KOPT-K1 (cell line): ENCODE measurements at regions not wholly inside any gene's neighbourhood (a gene's known extent, or its start where the extent isn't known, plus 50 kb on each side); places are given as distances from the start of the nearest gene placed in this dataset.
"Not testable (repeated sequence)": the region's sequence is repeated elsewhere in the genome, so short reads cannot be mapped to it uniquely, and the experiment has no call there.

Source experiments
- H3K27ac ChIP-seq: fragments of 200-600 bp; sonication (generic); 2 replicates; pipeline ENCODE4 v1.5.1; 2016; ENCODE audit warnings: antibody characterized with exemption, mild to moderate bottlenecking, low read depth, low read length; ENCODE audit not compliant: poor library complexity, severe bottlenecking
- H3K36me3 ChIP-seq: fragments of 200-600 bp; sonication (generic); 2 replicates; pipeline ENCODE4 v1.5.1; 2017; ENCODE audit warnings: antibody characterized with exemption, mild to moderate bottlenecking, low read length, moderate library complexity; ENCODE audit not compliant: insufficient read depth
- H3K9me3 ChIP-seq: fragments of 200-600 bp; sonication (generic); 2 replicates; pipeline ENCODE4 v1.5.1; 2017; ENCODE audit warnings: antibody characterized with exemption, low read length, mild to moderate bottlenecking; ENCODE audit not compliant: insufficient read depth, poor library complexity, severe bottlenecking

GRCh38 chr11:91078221-91078620 is 855.4 kb upstream of the CHORDC1 start:
- Histone ChIP-seq H3K9me3 (no peaks in the 10 kb centered on the region), H3K36me3 (no peaks in the 10 kb centered on the region), H3K27ac (no peak overlapping the region)

GRCh38 chr11:91075032-91075695 is 852.3 kb upstream of the CHORDC1 start:
- H3K9me3 ChIP-seq = no peaks in the 10 kb centered on the region
- H3K27ac ChIP-seq = no peak overlapping the region
- H3K36me3 ChIP-seq = no peaks in the 10 kb centered on the region

GRCh38 chr11:91067666-91068065 is 844.8 kb upstream of the CHORDC1 start:
- Histone ChIP-seq H3K36me3 (no peaks in the 10 kb centered on the region), H3K9me3 (no peaks in the 10 kb centered on the region), H3K27ac (no peak overlapping the region)

GRCh38 chr11:91066456-91067047 is 843.7 kb upstream of the CHORDC1 start:
- no peak overlapping the region for H3K27ac ChIP-seq
- no peaks in the 10 kb centered on the region for H3K36me3 ChIP-seq
- no peaks in the 10 kb centered on the region for H3K9me3 ChIP-seq

GRCh38 chr11:91063399-91063798 is 840.5 kb upstream of the CHORDC1 start:
- not testable (repeated sequence) for H3K36me3 ChIP-seq, H3K9me3 ChIP-seq, H3K27ac ChIP-seq

- Histone ChIP-seq H3K36me3 (no peaks in the 10 kb centered on the region), H3K27ac (no peak overlapping the region), H3K9me3 (no peaks in the 10 kb centered on the region)
These were observed 825.0 kb upstream of the CHORDC1 start for GRCh38 chr11:91047882-91048281.

GRCh38 chr11:91046261-91046660 is 823.4 kb upstream of the CHORDC1 start:
- H3K9me3 ChIP-seq = no peaks in the 10 kb centered on the region
- no peaks in the 10 kb centered on the region for H3K36me3 ChIP-seq
- no peak overlapping the region for H3K27ac ChIP-seq

- Histone ChIP-seq H3K27ac (no peak overlapping the region), H3K9me3 (no peaks in the 10 kb centered on the region), H3K36me3 (no peaks in the 10 kb centered on the region)
These were observed 818.8 kb upstream of the CHORDC1 start for GRCh38 chr11:91041626-91042025.

GRCh38 chr11:91023731-91024130 is 800.9 kb upstream of the CHORDC1 start:
- Histone ChIP-seq H3K36me3 (no peaks in the 10 kb centered on the region), H3K27ac (no peak overlapping the region), H3K9me3 (no peaks in the 10 kb centered on the region)

- Histone ChIP-seq H3K27ac (no peak overlapping the region), H3K36me3 (no peaks in the 10 kb centered on the region), H3K9me3 (no peaks in the 10 kb centered on the region)
These were observed 788.7 kb upstream of the CHORDC1 start for GRCh38 chr11:91011503-91011902.

GRCh38 chr11:91005458-91005857 is 782.6 kb upstream of the CHORDC1 start:
- H3K27ac ChIP-seq = no peak overlapping the region
- H3K36me3 ChIP-seq = no peaks in the 10 kb centered on the region
- H3K9me3 ChIP-seq = no peaks in the 10 kb centered on the region

GRCh38 chr11:90997241-90997640 is 774.4 kb upstream of the CHORDC1 start:
- Histone ChIP-seq H3K9me3 (no peaks in the 10 kb centered on the region), H3K36me3 (no peaks in the 10 kb centered on the region), H3K27ac (no peak overlapping the region)

GRCh38 chr11:90972159-90972558 is 749.3 kb upstream of the CHORDC1 start:
- H3K9me3 ChIP-seq, H3K27ac ChIP-seq, H3K36me3 ChIP-seq: not testable (repeated sequence)

- Histone ChIP-seq H3K36me3 (no peaks in the 10 kb centered on the region), H3K27ac (no peak overlapping the region), H3K9me3 (no peaks in the 10 kb centered on the region)
These were observed 725.1 kb upstream of the CHORDC1 start for GRCh38 chr11:90947930-90948329.

- Histone ChIP-seq H3K27ac (no peak overlapping the region), H3K9me3 (no peaks in the 10 kb centered on the region), H3K36me3 (no peaks in the 10 kb centered on the region)
These were observed 707.4 kb upstream of the CHORDC1 start for GRCh38 chr11:90930252-90930651.

- H3K9me3 ChIP-seq = no peaks in the 10 kb centered on the region
- H3K27ac ChIP-seq = no peak overlapping the region
- no peaks in the 10 kb centered on the region for H3K36me3 ChIP-seq
These were observed 696.5 kb upstream of the CHORDC1 start for GRCh38 chr11:90919332-90919731.
